Activated CD4-positive, alpha-beta T cell treated with anti-CD3 and anti-CD28 coated beads for 36 hours (primary cell): ENCODE measurements at regions not wholly inside any gene's neighbourhood (a gene's known extent, or its start where the extent isn't known, plus 50 kb on each side); places are given as distances from the start of the nearest gene placed in this dataset.

Experiments used
- ATAC-seq: fragments of 200-7000 bp; cut with Tn5 transposase; one replicate; pipeline ENCODE4 v1.10.0; 2021; ENCODE audit warnings: mild to moderate bottlenecking, moderate library complexity
- CTCF ChIA-PET: fragments of 350-600 bp; sonication (Branson Sonifier 250); formaldehyde crosslinking; loops from one replicate; lab custom pipeline; 2021; ENCODE audit warnings: antibody characterized with exemption; lab: Charles Lee
- POLR2A ChIA-PET: fragments of 350-600 bp; sonication (Branson Sonifier 250); formaldehyde crosslinking; loops from one replicate; lab custom pipeline; 2021; ENCODE audit warnings: antibody characterized with exemption, inconsistent platforms; lab: Charles Lee
- DNase-seq: peaks from one replicate; pipeline ENCODE4 v3.0.0-alpha.2; 2020
- H3K27ac Mint-ChIP-seq: one replicate; pipeline ENCODE4 v1.8.0; 2021; ENCODE audit warnings: mixed read lengths
- H3K27me3 Mint-ChIP-seq: one replicate; pipeline ENCODE4 v1.8.0; 2021; ENCODE audit warnings: mixed read lengths
- H3K36me3 Mint-ChIP-seq: one replicate; pipeline ENCODE4 v1.8.0; 2021; ENCODE audit warnings: low read depth, mixed read lengths
- H3K4me1 Mint-ChIP-seq: one replicate; pipeline ENCODE4 v1.8.0; 2021; ENCODE audit warnings: mixed read lengths
- H3K4me3 Mint-ChIP-seq: one replicate; pipeline ENCODE4 v1.8.0; 2021; ENCODE audit warnings: mild to moderate bottlenecking, moderate library complexity, mixed read lengths
- H3K9me3 Mint-ChIP-seq: one replicate; pipeline ENCODE4 v1.8.0; 2021; ENCODE audit warnings: low read depth, mixed read lengths
- intact Hi-C, 2 experiments: fragments of 100-400 bp; cut with DNase I in 1 of 2; cut with micrococcal nuclease in 1 of 2; formaldehyde crosslinking; loops; one replicate each; pipeline versions ENCODE4 v1.14.2 to v1.15.1; 2022 to 2024; cut with DNase I, micrococcal nuclease

DNA sequence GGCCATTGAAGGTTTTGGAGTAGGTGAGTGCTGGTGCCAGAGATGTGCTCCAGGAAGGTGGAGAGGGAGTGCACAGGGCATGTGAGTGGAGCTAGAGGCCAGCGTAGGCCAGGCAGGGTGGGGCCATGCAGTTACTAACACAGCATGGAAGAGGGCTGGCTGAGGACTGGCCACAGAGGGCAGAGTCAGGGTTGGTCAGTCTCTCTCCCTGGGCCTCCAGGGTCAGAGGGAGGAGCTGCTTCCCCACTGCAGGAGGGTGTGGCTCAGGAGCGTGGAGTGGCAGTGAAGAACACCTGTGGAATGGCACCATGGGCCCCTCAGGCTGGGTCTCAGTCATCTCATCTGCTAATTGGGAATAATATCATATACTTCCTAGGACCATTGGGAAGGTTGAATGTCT is 167.7 kb downstream of the MACROH2A1 start:
- H3K9me3 Mint-ChIP-seq: no peaks in the 10 kb centered on the region
- no peak overlapping the region for H3K4me3 Mint-ChIP-seq
- H3K36me3 Mint-ChIP-seq: no peaks in the 10 kb centered on the region
- DNase-seq (no peak), ATAC-seq (no peak)
- no peaks in the 10 kb centered on the region for H3K27me3 Mint-ChIP-seq
- intact Hi-C loops: no loop called here
- H3K27ac Mint-ChIP-seq: no peak overlapping the region
- ChIA-PET POLR2A (no interaction called here), CTCF (no interaction called here)
- H3K4me1 Mint-ChIP-seq: no peaks in the 10 kb centered on the region

DNA sequence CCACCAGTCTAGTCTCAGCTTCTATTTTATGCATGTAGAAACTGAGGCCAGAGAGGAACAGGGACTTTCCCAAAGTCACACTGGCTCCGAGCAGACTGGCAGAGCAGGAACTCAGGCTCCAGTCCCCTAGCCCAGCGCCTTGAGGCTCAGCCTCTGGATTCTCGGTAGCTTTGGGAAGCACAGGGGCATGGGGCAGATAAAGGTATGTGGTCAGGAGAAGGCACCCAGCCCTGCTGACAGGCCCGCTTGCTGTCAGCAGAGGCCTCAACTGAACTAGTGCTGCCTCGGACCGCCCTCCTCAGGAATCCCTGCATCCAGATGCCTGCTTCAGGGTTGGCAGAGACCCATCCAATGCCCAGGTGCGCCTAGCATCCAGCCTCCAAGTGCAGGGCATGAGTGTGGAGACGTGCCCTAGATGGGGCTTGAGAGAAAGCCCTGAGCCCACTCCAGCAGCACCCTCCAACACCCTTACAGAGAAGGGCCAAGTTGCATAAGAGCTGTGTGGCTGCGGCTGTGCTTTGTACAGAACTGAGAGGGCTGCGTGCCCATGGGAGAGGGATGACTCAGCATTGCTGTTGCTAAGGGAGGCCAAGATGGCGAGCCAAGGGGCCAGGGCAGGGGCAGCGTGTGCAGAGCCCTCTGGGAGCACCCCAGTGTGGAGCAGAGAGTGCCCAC is 168.6 kb downstream of the MACROH2A1 start:
- peak; percentile 23 for ATAC-seq
- ChIA-PET POLR2A (no interaction called here), CTCF (interaction anchor here (0.6 kb wide), 1 partner anchor 195 kb away, joined by 3 read pairs; no protein-coding TSS in a partner anchor)
- Mint-ChIP-seq H3K36me3 (no peaks in the 10 kb centered on the region), H3K27me3 (no peaks in the 10 kb centered on the region), H3K4me1 (no peaks in the 10 kb centered on the region), H3K4me3 (no peak overlapping the region), H3K27ac (no peak overlapping the region), H3K9me3 (no peaks in the 10 kb centered on the region)
- peak; percentile 11 for DNase-seq
- intact Hi-C loops: no loop called here

DNA sequence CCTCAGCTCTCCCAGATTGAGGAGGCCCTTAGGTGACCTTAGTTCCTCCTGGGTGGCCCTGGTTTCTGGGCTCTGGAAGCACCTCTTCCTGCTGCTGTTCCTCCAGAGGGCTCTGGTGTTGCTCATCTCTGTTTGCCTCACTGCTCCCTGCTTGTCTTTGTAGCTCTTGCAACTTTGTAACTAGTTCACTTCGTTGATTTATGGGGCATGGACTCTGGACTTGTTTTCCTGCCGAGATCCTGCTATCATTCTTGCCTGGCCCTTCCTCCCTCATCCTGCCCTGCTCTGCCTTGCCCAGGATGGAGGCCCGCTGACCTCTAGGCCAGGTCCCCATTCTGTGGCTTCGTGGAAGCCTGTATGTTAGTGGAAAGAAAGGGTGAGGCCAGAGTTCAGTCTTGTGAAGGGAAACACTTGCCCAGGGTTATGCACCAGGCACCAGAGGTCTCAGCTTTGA is 169.3 kb downstream of the MACROH2A1 start:
- no peak overlapping the region for H3K4me3 Mint-ChIP-seq
- no peaks in the 10 kb centered on the region for H3K36me3 Mint-ChIP-seq
- intact Hi-C loops: no loop called here
- DNase-seq (no peak), ATAC-seq (no peak)
- no peaks in the 10 kb centered on the region for H3K27me3 Mint-ChIP-seq
- H3K27ac Mint-ChIP-seq: no peak overlapping the region
- CTCF ChIA-PET: interaction anchor here (0.6 kb wide), 1 partner anchor 196 kb away, joined by 3 read pairs; no protein-coding TSS in a partner anchor
- no peaks in the 10 kb centered on the region for H3K4me1 Mint-ChIP-seq
- POLR2A ChIA-PET: no interaction called here
- no peaks in the 10 kb centered on the region for H3K9me3 Mint-ChIP-seq

DNA sequence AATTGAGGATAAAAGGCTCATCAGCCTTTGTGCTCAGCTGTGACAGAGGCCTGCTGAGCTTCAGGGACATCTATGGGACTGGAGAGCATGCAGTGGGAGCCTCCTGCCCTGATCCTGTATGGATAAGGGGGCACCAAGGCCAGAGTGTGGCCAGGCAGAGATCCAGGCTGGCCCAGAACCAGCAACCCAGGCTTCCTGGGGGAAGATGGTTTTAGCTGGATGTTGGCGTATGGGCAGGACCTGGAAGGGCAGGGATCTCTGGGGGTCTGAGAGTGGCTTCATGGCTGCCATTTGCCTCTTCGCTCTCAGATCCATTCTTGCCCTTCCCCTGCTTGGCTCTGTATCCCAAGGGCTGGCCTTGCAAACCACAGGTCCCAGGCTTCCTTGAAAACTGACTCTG is 169.9 kb downstream of the MACROH2A1 start:
- Mint-ChIP-seq H3K4me3 (no peak overlapping the region), H3K9me3 (no peaks in the 10 kb centered on the region), H3K27me3 (no peaks in the 10 kb centered on the region), H3K36me3 (no peaks in the 10 kb centered on the region), H3K27ac (no peak overlapping the region), H3K4me1 (no peaks in the 10 kb centered on the region)
- ChIA-PET POLR2A (no interaction called here), CTCF (no interaction called here)
- ATAC-seq (no peak), DNase-seq (no peak)
- intact Hi-C loops: no loop called here

DNA sequence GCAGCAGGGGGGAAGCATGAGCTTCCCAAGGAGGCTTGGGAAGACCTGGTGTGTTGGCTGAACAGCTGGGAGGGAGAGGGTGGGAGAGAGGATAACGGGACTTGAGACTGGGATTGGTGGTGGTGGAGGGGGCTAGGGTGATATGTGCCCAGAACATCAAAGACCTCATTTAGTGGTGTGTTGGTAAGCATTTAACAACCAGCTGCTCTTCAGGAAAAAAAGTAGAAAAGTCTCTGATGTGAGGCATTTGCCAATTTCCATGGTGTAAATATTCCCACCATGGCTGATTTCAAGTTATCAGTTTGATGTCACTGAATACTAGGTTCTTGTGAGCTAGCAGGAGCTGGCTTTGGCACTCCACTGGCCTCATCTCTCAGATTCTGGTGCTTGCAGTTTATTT is 170.8 kb downstream of the MACROH2A1 start:
- ChIA-PET POLR2A (interaction anchor here (0.6 kb wide), 1 partner anchor 21 kb away, joined by 3 read pairs; no protein-coding TSS in a partner anchor), CTCF (interaction anchor here (1.1 kb wide), 1 partner anchor 17 kb away, joined by 4 read pairs; no protein-coding TSS in a partner anchor)
- H3K4me3 Mint-ChIP-seq: no peak overlapping the region
- ATAC-seq: no peak
- no peaks in the 10 kb centered on the region for H3K27me3 Mint-ChIP-seq
- no peaks in the 10 kb centered on the region for H3K36me3 Mint-ChIP-seq
- H3K27ac Mint-ChIP-seq: no peak overlapping the region
- no peak for DNase-seq
- intact Hi-C loops: no loop called here
- H3K9me3 Mint-ChIP-seq: no peaks in the 10 kb centered on the region
- H3K4me1 Mint-ChIP-seq: no peaks in the 10 kb centered on the region

DNA sequence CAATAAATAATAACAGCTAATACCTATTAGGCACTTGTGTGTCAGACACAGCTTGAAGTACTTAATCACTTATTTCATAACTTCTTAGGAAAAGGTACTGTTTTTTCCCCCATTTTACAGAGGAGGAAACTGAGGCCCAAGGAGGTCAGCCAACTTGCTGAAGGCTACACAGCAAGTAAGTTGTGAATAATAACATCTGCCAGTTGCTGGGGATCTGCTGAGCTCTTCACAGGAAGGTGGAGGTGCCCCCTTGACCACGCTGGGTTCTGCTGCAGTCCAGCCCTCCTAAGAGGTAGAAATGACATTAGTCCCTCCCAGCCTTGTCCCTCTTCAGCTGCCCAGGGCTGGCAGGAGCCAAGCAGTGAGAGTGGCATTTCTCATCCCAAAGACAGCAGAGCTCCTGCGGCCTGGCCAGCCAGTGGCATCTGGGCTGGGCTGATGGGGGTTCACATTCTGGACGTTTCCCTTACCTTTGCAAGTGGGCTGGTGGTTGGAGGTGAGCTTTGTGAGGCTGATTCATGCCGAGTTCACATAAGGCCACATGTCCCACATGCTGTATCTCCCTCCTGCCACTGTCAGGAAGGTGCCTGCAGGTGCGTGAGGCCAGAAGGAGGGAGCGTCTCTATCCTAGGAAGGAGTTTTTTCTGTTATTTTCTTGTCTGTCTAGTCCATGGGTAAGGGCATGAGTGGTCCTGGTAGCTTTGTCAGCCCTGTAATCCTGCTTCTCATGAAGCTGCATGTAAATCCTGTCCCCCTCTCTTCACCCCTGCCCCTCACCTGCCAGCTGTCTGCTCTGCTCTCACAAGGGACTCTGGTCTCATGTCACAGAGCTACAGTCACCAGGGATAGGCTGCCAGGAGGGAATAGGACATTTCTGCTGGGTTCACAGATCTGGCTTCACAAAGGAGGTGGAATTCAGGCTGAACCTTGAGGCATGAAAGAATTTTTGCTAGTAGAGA is 171.7 kb downstream of the MACROH2A1 start:
- Mint-ChIP-seq H3K27ac (no peak overlapping the region), H3K4me1 (no peaks in the 10 kb centered on the region), H3K9me3 (no peaks in the 10 kb centered on the region), H3K36me3 (no peaks in the 10 kb centered on the region), H3K4me3 (no peak overlapping the region), H3K27me3 (no peaks in the 10 kb centered on the region)
- ChIA-PET CTCF (interaction anchor here (1.1 kb wide), 1 partner anchor 17 kb away, joined by 4 read pairs; no protein-coding TSS in a partner anchor), POLR2A (interaction anchor here (0.6 kb wide), 1 partner anchor 20 kb away, joined by 3 read pairs; no protein-coding TSS in a partner anchor)
- intact Hi-C loops: no loop called here
- DNase-seq (no peak), ATAC-seq (no peak)

DNA sequence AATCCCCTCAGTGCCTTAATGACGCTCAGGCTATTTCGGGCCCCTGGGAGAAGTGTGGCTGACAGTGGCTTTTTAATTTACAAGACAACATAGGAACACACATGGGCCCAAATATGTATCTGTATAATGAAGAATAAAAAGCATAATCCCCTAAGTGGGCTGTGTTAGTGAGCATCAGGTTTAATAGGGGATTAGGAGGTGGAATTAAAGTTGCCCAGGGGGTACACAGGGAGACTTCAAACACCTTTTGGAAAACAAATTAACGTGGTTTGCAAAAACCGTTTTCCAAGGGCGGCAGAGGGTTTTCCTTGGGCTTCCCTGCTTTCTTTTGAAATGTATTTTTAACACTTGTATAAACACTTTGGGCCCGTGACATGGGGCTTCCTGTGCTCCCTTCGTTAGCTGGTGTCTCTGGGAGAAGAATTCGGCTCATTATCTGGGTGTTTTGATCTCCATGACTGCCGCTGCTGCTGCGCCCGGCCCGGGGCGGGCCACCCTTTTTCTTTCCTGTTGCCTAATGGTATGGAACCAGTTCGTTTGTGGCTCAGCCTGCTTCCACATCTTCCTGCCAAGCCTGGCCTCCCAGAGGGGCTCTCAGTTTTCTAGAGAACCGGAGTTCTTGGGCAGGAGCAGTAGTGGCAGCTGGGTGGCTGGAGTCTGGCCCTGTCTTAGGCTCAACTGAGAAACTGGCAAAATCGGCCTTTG is 173.0 kb downstream of the MACROH2A1 start:
- Mint-ChIP-seq H3K4me1 (no peaks in the 10 kb centered on the region), H3K4me3 (no peak overlapping the region), H3K9me3 (no peaks in the 10 kb centered on the region), H3K36me3 (no peaks in the 10 kb centered on the region), H3K27ac (no peak overlapping the region), H3K27me3 (no peaks in the 10 kb centered on the region)
- POLR2A ChIA-PET: no interaction called here
- CTCF ChIA-PET: no interaction called here
- ATAC-seq: no peak
- intact Hi-C loops: no loop called here
- no peak for DNase-seq

DNA sequence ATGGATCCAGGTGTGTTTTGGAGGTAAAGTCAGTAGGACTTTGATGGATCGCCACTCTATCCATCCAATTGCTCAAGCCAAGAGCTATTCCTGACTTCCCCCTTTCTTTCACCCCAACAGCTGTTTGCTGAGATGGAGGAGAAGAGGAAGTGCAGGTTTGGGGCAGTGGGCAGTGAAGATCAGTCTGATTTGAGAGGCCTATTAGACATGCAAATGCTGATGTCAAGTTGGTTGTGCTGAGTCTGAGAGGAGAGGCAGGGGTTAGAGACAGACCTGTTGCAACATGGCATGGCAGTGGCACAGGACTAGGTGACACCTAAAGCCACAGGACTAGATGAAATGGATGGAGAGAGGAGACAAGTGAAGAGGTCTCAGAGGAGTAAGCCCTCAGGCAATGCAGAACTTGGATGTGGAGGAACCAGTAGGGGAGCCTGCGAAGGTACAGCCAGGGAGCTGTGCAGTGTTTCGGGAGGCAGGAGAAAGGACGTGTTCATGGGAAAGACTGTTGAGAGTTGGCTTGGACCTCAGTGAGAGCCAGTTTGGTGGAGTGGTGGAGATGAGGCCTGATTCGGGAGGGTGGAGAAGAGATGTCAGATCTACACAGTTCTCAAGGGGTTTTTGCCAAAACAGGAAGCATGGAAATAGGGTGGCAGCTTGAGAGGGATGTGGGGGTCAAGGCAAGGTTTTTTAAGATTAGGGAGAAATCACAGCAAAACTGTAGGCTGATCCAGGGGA is 175.0 kb downstream of the MACROH2A1 start:
- intact Hi-C loops: no loop called here
- Mint-ChIP-seq H3K9me3 (no peaks in the 10 kb centered on the region), H3K27me3 (no peaks in the 10 kb centered on the region), H3K27ac (no peak overlapping the region), H3K4me3 (no peak overlapping the region), H3K4me1 (no peaks in the 10 kb centered on the region), H3K36me3 (no peaks in the 10 kb centered on the region)
- ATAC-seq (no peak), DNase-seq (no peak)
- ChIA-PET POLR2A (no interaction called here), CTCF (interaction anchor here (0.6 kb wide), 1 partner anchor 20 kb away, joined by 3 read pairs; no protein-coding TSS in a partner anchor)

DNA sequence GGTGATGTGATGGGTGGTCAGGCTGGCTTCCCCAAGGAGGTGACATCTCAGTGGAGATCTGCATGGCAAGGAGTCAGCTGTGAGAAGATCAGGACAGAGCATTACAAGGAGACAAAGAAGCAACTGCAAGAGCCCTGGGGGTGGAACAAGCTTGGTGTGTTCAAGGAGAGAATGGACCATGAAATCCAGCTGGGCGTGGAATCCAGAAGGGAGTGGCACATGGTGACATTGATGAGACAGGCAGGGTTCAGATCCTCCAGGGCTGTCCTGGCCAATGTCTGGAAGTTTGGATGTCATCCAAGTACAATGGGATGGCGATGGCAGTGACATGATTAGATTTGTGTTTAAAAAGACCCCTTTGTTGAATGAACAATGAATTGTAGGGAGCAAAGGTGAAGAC is 175.6 kb downstream of the MACROH2A1 start:
- H3K4me1 Mint-ChIP-seq: no peaks in the 10 kb centered on the region
- no peak for DNase-seq
- CTCF ChIA-PET: no interaction called here

DNA sequence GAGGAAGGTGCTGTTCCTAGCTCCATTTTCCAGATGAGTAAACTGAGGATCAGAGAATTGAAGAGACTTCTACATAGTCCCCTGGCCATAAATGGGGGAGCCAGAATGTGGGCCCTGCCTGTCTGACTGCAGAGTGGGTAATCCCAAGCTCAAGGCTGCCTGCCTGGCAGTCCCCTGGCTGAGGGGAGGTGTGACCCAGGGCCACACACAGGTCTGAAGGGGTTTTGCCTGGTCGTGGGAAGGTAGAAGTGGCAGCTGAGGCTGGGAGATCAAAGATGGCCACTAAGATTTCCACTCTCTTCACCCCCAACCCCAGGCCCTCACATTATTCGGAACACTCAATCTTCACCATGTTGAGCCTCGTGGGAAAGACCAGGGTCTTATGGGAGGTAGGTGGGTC is 176.3 kb downstream of the MACROH2A1 start:
- H3K27me3 Mint-ChIP-seq: no peaks in the 10 kb centered on the region

More for the DNA sequence above, 175.6 kb downstream of the MACROH2A1 start:
- H3K36me3 Mint-ChIP-seq: no peaks in the 10 kb centered on the region
- no peaks in the 10 kb centered on the region for H3K9me3 Mint-ChIP-seq
- no peak overlapping the region for H3K4me3 Mint-ChIP-seq
- no peaks in the 10 kb centered on the region for H3K27me3 Mint-ChIP-seq
- POLR2A ChIA-PET: no interaction called here
- no peak for ATAC-seq
- no peak overlapping the region for H3K27ac Mint-ChIP-seq
- intact Hi-C loops: no loop called here

More for the DNA sequence above, 176.3 kb downstream of the MACROH2A1 start:
- POLR2A ChIA-PET: no interaction called here
- no peaks in the 10 kb centered on the region for H3K4me1 Mint-ChIP-seq
- no peak for DNase-seq
- no peaks in the 10 kb centered on the region for H3K9me3 Mint-ChIP-seq
- CTCF ChIA-PET: interaction anchor here (1.1 kb wide), 1 partner anchor 18 kb away, joined by 4 read pairs; no protein-coding TSS in a partner anchor
- intact Hi-C loops: no loop called here
- no peak overlapping the region for H3K27ac Mint-ChIP-seq
- no peak for ATAC-seq
- no peaks in the 10 kb centered on the region for H3K36me3 Mint-ChIP-seq
- H3K4me3 Mint-ChIP-seq: no peak overlapping the region
